HL-60/S4 treated with phorbol 12-myristate 13-acetate at 8.2 ng/mL for 4 days and 3 days (cell line): ENCODE measurements at regions not wholly inside any gene's neighbourhood (a gene's known extent, or its start where the extent isn't known, plus 50 kb on each side); places are given as distances from the start of the nearest gene placed in this dataset.

Experiments used
- in situ Hi-C: fragments of 300-500 bp; cut with MboI; formaldehyde crosslinking; loops from 2 replicates; pipeline ENCODE4 v1.15.0; 2022; ENCODE audit warnings: low sequenced_read_pairs

DNA sequence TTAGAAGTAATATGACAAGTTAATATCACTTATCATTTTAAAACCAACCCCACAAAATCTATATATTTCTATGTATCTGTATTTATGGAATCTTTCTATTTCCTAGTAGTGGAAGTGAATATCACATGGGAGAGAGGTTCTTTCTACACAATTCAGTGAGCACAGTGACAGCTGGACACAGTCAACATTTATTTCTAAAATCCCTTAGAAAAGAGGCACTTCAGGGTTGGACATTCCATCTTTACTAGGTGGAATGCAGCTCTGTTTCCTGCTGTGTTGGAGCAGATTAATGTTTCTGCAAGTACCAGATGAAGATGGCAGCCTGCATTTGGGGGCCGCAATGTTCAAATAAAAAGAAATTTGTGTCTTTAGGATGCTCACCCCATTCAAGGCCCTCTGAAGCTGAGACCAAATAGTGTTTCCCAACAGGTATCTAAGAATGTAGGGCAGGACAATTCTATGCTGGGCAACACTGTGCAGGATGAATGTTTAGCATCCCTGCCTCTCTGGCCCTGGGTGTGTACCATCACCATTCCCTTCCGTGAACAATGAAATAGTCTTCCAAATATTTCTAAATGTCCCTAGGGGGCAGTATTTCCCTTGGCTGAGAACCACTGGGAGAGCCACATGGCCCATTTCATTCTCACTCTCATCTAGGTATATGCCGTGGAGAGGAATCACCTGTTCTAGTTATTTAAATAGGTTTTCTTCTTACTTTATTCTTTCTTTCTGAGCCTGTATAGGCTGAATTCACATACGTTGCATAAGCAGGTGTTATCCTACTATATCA lies 394.8 kb downstream of the PRDM2 start:
- in situ Hi-C loops, result no loop called here

DNA sequence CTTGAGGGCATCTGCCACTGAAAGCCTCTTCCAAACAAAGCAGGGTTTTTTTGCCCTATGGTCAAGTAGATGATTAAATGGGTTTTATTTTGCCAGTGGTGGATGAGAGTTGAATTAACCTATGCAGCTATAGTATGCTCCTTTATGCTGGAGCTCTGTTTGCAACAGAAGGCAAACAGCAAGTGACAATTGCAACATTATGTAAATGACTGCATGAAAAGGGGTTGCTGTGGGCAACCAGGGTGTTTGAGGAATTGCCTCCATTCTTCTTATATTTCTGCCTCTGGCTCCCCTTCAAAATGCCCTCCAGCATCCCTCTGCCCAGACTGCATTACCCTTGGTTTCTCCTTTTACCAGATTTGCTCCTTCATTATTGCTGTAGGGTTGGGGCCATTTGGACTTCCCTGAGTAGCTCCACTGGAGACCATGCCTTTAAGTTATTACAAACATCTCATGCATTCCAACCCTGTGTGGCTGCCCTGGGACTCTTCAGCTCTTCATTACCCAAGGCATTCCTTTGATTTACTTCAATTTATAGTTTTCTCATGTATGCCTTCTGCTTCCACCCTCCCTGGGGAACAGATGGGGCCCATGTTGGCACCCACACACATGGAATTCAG lies 398.4 kb downstream of the PRDM2 start:
- in situ Hi-C loops, result no loop called here

DNA sequence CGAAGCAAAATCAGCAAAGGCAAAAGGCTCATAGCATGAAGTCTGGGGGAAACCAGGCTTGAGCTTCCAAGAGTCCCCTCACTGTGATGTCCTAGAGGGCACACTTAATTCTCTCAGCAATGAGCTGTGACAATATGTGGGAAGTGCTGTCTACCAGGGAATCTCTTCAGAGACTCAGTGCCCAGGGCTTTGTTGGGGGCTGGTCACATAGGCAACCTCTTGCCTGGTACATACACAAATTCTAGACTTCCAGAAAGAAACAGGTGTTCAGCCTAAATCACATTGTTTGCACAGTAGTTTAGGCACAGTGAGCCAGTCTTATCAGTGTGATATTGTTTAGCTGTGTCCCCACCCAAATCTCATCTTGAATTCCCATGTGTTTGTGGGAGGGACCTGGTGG lies 400.5 kb downstream of the PRDM2 start:
- in situ Hi-C loops, result no loop called here

DNA sequence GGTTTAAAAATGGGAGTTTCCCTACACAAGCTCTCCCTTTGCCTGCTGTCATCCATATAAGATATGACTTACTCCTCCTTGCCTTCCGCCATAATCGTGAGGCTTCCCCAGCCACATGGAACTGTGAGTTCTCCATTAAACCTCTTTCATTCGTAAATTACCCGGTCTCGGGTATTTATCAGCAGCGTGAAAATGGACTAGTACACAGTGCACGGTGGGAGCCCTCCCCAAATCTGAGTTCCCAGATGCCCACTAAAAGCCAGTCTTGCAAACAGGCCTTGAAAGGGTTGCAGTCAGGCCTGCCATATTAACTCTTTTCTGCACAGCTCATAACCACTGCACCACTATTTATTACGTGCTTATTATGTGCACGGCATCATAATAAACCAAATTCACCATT lies 400.9 kb downstream of the PRDM2 start:
- in situ Hi-C loops, result no loop called here

DNA sequence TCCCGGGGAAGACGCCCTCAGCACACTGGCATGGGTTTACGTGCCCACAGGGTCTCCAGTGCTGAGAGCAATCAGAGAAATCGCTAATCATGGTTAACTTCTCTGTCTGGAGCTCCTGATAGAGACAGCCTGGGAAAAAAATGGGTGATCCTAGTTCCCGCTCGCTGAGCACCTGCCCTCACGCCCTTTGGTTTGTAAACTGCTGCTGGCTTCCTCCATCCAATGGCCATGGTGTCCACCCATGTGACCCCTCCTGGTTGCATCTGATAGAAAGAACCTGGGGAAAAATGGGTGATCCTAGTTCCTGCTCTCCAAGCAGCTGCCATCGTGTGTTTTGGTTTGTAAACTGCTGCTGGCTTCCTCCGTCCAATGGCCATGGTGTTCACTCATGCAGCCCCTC lies 402.2 kb downstream of the PRDM2 start:
- in situ Hi-C loops, result no loop called here

DNA sequence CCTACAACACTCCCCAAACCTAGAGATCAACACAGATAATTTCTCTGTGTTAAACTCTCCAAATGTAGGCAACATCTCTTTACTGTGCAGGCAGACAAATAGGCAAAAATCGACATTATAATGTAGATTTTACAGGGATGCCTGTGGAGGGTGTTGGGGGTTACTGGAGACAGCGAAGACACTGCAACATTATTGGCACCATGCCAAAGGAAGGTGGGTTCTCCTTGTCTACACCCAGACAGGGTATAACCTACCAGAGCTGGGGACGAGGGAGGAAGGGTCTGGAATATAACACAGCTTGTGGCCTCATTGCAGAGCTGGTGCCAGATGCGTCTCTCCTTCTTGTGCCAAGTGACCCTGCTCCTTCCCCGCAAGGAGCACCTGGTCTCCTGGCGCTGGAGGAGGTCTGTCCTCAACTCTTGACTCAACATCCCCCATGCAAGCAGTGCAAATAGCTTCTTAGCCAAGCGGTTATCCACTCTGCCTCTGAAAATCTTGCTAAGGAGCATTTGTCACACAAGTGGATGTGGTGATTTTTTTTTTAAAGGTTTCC lies 404.0 kb downstream of the PRDM2 start:
- in situ Hi-C loops, result no loop called here

DNA sequence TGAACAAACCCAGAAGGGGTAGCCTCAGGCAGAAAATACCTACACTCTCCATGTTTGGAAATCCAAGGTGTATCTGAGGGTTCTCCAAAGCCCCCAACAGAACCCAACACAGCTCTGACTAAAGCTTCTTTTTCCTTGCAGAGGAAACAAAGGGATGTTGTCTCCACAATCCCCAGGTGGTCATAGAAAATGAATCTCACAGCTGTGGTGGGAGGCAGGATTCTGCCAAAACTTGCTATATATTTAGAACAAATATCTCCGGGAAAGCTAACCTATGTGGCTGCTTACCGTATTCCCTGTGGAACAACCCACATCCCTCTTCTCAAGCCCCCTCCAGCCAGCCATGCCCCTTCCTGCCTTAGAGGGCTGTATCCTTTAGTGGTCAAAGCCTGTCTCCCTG lies 406.1 kb downstream of the PRDM2 start:
- in situ Hi-C loops, result no loop called here

DNA sequence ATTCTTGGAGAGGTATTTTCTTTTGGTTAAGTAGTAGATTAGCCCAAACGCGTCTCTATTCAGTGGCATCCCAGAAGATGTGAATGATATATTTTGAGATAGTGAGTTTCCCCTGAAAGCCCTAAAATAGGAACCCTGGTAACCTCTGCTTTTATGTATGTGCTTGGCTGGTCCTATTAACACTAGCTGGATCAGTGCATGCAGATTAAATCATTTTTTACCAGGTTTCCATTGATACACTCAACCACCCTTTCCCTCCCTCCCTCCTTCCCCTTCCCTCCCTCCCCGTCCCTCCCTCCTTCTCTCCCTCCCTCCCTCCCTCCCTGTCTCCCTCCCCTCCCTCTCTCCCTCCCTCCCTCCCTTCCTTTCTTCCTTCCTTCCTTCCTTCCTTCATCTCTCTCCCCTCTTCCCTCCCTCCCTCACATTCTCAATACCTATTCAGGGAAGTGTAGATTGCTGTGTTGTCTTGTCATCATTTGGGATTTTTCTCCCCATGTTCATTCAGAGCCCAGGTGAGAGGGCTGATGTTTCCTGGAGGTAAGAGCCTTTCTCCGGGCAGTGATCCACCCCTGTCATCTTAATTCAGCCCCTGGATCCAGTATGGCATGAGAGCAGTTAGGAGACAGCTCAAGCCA lies 406.8 kb downstream of the PRDM2 start:
- in situ Hi-C loops, result no loop called here

DNA sequence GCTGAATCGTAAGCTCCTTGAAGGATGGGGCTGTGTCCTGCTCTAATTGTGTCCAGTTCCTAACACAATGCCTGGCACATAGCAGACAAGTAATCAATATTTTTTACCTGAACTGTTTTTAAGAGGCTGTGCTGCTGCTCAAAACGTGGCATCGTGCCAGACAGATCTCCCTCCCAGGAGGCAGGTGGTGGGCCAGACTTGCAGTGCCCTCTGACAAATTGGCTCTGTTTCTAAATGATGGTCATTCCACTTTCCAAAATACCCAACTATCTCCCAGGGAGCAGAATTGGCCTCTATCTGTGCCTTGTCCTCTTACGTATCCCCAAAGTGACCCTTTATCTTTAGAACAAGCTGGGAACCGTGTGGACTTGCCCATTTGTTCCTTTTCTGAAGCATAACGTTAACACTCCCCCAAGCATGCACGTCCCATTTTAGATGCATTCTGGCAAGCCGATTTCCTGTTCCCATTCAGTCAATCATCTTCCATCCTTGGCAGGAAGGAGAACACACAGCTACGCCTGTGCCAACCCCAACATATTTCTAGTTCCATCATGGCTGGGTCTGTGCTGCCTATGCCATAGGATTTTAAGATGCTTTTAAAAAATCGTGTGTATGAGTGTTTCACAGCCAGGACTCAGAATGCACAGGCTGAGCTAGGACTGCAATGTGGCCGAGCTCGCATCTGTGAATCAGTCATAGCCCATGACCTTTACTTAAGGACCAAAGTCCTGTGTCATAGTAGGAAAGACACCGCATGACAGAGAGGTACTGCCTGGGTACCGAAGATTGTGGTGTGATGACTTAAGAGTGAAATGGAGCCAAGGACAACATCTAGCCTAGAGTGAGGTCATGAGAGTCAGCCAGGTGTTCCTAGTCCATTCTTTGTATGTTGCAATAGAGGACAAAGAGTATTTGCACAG lies 408.6 kb downstream of the PRDM2 start:
- in situ Hi-C loops, result no loop called here

DNA sequence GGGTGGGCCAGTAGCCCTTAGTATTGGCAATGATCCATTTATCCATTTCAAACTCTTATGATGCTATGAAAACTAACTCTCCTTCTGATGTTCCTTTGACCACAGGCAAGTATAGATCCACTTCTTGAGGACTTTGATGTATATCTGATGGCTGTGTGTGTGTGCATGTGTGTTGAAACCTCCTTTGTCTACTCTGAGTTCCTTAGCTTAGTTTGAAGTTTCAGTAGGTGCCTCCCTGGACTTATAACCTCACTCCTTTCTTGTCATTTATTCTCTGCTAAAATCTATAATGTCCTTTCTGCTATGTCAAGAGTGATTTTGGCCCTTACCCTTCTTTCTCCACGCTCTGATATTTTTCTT lies 409.3 kb downstream of the PRDM2 start:
- in situ Hi-C loops, result no loop called here

DNA sequence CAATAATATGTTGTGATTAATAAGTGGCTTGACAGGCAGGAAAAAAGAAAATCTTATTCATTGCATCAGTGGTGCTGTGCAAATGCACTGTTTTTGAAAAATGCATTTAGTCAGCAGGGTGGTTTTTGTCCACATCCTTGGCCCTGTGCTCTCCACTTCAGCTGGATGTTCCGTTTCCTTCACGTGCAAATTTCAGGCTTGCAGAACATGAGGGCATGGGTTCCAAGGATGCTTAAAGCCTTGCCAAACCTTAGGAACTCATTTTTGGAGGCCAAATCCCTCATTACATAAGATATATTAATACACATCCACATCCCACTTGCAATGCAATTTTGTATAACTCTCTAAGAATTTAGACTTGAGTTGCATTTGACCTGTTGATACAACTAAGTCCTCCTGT lies 410.1 kb downstream of the PRDM2 start:
- in situ Hi-C loops, result no loop called here

DNA sequence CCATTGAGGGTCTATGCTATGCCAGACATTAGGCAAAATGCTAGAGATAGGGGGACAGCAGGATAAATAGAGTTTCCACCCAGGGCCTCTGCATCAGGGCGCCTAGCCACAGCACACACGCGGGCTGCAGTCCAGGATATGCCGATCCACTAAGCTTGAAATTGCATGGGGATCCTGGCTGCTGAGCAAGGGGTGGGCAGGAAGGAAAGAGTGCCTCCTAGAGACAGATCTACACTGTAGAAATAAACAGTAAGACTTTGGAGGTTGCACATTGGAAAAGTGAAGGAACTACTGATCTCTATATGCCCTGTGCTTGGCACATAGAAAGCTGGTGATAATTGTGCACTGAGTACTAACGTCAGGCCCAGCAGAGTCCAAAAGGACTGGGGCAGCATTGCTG lies 411.1 kb downstream of the PRDM2 start:
- in situ Hi-C loops, result no loop called here

DNA sequence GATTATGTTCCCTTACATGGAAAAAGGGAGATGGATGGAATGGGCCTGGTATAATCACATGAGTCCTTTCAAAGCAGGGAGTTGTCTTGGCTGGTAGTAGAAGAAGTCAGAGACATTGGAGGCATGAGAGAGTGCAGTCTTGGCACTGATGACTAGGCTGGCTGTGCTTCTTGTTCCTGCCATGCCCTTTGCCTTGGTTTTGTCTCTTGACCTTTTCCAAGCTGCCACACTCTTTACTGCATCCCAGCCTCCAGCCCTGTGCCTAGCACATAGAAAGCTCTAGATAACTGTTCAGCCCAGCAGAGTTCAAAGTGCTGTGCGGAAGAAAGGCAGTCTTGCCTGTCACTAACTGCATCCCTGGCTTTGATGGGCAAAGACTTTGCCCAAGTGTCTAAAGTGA lies 412.6 kb downstream of the PRDM2 start:
- in situ Hi-C loops, result no loop called here

DNA sequence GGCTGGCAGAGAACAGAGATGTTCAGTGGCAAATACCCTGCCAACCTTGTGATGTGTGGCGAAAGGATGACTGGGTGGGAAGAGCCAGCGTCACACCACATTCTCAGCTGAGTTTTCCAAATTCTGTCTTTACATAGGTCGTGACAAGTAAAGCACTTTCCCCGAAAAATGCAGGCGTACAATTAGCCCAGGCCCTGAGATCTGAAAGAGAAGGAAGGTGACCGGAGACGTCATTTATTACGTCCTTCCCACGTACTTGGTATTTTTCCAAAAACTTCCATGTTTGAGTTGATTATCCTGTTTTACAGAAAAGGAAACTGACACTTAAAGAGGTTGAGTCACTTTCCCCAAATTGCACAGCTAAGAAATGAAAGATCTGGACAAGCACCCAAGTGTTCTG lies 413.3 kb downstream of the PRDM2 start:
- in situ Hi-C loops, result no loop called here

DNA sequence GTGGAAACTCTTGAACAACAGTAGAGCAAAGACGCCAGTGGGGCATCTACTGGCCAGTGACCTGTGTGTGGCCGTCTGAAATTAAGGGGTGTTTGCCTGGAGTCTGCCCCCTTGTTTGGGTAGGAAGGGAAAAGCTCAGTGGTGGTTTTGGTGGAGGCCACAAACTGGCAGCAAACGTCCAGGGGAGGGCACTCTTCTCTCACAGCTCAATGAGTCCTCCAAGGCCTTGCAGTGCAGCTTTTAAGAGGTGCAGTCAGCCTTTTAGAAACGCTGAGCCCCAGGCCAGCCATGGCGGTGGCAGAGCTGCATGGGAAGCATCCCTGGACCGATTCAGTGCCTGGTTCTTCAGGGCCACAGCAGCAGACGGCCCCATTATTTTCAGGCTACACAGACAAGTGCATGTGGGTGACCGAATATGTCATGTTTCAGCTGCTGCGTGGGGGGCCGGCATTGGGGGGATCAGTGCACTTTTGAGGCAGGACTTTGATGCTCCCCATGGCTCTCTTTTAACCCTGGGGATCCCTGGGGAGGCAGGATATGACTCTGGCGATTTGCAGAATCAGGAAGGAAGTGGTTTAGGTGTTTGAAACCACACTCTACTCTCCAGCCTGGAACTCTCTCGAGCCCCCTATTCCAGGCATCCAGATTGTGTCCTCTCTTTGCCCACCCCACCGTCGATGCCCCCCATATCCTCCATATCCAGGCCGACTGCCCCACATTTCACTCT lies 414.0 kb downstream of the PRDM2 start:
- in situ Hi-C loops, result no loop called here

DNA sequence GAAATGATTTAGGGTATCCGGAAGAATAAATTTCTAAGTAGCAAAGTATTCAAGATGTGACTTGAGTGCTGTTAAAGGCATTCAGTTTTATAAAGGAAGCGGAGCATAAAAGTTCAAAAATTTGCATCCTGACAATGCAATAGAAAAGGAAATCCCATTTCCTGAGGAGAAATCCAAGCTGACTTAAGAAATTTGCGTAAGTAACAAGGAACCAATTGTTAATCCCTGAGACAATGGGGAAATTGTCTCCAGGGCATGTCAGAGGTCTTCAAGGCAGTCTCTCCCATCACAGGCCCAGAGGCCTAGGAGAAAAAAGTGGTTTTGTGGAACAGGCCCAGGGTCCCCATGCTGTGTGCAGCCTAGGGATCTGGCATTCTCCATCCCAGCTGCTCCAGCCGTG lies 416.0 kb downstream of the PRDM2 start:
- in situ Hi-C loops, result no loop called here

DNA sequence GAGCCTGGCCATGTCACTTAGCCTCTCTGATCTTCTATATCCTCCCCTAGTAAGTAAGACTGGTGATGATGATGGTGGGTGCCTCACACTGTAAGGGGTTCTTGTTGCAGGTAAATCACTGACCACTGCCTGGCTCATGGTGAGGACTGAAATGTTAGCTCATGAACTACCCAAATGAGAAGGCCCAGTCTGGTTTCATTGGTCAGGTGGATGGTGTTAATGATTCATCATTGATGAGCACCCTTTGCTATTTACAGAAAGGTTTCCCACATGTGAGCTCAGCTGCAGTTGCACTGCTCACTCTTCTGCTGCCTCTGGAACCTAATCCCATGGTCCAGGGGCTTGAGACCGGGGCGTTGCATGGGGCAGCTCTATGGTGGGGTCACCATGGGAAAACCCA lies 417.7 kb downstream of the PRDM2 start:
- in situ Hi-C loops, result no loop called here

DNA sequence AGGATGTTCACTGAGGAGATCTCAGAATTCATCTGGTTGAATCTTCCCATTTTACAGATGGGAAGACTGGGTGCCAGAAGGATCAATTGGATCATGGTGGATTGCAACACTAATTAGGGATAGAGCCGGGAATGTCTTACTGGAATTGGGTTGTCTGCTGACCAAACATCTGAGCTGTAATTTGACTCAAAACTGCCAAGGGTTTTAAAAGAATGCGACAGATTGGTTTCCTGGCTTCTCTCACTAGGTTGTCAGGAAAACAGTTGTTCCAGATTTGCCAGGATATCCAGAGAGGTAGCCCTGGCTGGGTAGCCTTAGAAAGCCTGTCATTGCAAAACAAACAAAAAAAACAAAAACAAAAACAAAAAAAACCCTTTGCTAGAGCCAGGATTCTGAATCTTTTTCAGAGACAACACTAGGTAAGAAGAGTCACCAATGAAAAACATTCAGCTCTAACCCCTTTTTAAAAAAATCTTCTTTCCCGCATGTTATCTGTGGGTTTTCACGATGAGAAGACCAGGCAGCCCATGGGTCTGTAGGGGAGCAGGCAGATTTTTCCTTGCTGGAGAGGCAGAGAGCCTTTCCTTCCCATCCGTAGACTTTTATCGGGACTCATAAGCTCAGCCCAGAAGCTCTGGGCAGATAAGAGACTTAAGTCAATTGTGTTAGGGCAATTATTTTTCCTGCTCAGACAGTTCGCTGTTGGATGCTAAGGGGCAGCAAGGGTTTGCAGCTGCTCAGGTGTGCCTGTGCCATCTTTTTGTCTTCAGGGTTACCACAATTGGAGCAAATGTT lies 418.9 kb downstream of the PRDM2 start:
- in situ Hi-C loops, result no loop called here

DNA sequence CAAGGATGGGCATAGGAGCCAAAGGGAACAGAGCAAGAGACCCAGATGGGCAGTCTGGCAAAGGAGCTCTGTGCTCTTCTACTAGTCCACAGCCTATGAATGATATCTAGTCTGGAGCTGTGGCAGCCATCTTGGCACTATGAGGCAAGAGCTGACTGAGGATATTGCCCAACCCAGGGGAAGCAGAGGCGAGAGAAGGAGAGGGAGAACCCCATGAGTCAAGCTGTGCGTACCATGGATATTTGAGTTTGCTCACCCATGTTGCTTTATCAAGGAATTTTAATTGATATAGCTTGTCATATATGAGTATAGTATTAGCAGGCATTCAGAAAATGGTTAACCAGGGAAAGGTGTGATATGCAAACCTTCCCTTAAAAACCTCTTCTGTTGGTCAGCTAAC lies 420.9 kb downstream of the PRDM2 start:
- in situ Hi-C loops, result no loop called here

DNA sequence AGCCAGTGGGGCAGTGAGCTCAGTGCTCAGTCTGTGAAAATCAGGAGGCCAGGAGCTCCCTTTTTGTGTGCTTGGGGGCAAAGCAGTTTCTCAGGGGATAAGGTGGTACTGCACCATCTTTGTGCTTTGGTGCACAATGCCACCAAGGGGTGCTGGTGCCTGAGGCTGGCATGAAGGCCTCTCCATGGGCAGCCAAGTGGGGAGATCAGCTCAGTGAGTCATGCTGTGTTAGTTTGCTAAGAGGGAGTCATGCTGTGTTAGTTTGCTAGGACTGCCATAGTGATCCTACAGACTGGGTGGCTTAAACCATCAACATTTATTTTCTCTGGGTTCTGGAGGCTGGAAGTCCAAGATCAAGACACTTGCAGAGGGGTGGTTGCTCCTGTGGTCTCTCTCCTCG lies 428.1 kb downstream of the PRDM2 start:
- in situ Hi-C loops, result no loop called here
